ENCODE measurements at regions not wholly inside any gene's neighbourhood (a gene's known extent, or its start where the extent isn't known, plus 50 kb on each side); places are given as distances from the start of the nearest gene placed in this dataset.

GRCh38 chr20:10798811-10799210 is 125.0 kb upstream of the JAG1 start:
- no peak for TF ChIP-seq CTCF (IDR thresholded peaks at IDR 0.05; ENCODE audit: poor library complexity, severe bottlenecking)
- TF ChIP-seq MXI1 (conservative IDR thresholded peaks at IDR 0.05; ENCODE audit: poor library complexity, severe bottlenecking), result no peak
- no peak for TF ChIP-seq EZH2 (IDR thresholded peaks at IDR 0.05; ENCODE audit: borderline replicate concordance, insufficient read depth, low read length, poor library complexity, severe bottlenecking)
- TF ChIP-seq POLR2AphosphoS5 (IDR thresholded peaks at IDR 0.05), result no peak
- no peak for TF ChIP-seq EP300 (conservative IDR thresholded peaks at IDR 0.05; ENCODE audit: poor library complexity, severe bottlenecking)
- TF ChIP-seq TAF1 (IDR thresholded peaks at IDR 0.05; ENCODE audit: low read depth), result no peak
- no peak for TF ChIP-seq RAD21 (conservative IDR thresholded peaks at IDR 0.05)
- no peak for TF ChIP-seq SMC3 (conservative IDR thresholded peaks at IDR 0.05; ENCODE audit: poor library complexity)

Measured in neural cell (in vitro differentiated cells).